GM18867 (cell line): ENCODE measurements at regions not wholly inside any gene's neighbourhood (a gene's known extent, or its start where the extent isn't known, plus 50 kb on each side); places are given as distances from the start of the nearest gene placed in this dataset.

Source experiments
- ATAC-seq: cut with Tn5 transposase; IDR thresholded peaks from one replicate; pipeline ENCODE4 v1.9.1; 2021; ENCODE audit warnings: mild to moderate bottlenecking, moderate library complexity; ENCODE audit not compliant: unreplicated experiment

DNA sequence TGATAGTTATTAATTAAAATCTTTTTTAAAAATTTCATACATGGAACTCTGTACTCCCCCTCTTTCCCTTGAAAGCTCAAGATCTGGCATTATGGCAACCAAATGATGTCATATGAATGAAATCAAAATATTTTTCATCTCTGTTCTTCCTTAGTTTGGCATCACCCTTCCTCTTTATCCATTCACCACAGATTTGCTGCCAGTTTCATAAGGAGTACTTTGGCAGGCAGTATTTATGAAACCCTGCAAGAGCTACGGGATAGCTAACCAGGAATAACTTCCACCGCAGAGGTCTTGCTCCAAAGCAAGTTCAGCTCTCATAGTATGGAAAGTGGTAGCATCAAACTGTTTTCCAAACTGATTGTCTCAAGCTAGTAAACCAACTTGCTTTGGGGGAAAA is 113.9 kb upstream of the DOK5 start:
- no peak for ATAC-seq

DNA sequence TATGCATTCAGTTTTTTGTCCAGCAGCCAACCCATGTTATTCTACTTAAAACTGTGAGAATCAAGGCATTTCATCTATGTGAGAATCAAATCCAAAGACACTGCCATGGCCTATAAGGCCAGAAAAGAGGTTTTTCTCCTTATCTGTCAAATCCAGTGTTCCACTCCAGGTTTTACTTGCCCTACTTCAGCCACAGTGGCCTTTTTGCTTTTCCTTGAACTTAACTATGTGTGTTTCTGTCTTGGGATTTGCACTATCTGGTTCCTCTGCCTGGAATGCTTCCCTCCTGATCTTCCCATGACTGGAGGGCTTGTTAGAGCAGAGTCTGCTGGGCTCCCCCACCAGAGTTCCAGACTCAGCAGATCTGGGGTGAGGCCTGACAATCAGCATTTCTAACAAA is 113.1 kb upstream of the DOK5 start:
- ATAC-seq, result no peak

DNA sequence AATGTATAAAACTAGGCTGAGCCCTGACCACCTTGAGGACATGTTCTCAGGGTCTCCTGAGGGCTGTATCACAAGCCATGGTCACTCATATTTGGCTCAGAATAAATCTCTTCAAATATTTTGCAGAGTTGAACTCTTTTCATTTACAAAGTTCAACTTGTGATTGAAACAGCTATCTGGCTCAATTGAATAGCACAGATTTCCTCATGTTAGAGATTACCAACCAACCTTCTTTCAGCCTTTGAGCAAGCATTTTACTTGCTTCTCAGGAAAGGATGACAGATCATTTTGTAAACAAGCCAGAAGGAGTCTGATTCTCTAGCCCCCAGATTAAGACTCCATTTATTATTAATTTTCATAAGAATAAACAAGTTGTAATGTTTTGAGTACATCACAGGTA is 111.0 kb upstream of the DOK5 start:
- ATAC-seq, result no peak

DNA sequence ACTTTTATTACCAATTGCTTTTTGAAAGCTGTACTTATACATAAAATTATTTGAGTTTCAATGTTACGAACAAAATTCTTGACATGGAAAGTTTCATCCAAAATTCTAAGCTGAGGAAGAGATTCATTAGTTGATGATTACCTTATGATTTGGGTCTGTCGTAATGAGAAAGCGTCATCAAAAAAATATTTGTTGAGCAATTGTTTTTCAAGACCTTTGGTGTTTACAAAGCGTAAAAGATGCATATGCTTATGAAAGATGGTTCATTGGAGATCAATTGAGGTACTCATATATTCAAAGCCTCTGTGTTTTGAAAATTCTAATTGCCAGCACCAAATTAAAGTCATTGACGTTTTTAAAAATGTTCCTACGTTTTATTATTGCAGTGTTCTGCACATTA is 110.5 kb upstream of the DOK5 start:
- ATAC-seq, result no peak

DNA sequence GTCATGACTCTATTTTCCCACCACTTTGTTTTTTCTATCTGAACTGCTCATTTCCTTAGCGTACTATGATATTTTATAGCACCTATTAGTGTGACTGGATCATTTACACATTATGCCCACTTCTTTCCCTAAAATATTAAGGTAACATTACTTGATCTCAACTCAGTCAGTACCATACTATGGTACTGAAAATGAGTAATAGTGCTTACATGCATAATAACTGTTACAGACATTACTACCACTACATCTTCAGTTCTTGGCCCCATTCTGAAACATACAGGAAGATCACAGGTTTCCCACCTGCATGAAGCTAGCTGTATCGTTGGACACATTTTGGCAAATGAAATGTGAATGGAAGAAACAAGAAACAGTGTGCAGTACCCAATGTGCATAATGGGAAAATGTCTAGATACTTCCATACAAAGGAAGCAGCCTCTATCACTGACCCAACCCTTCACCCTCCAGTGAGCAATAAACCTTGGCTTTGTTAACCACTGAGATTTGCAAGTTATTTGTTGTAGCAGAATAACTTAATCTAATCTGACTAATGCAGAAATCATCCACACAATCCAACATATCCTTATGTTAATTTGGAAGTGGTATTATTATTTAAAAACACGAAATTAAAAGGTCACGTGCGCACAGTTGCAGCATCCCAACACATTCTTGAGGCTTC is 108.6 kb upstream of the DOK5 start:
- ATAC-seq, result no peak

DNA sequence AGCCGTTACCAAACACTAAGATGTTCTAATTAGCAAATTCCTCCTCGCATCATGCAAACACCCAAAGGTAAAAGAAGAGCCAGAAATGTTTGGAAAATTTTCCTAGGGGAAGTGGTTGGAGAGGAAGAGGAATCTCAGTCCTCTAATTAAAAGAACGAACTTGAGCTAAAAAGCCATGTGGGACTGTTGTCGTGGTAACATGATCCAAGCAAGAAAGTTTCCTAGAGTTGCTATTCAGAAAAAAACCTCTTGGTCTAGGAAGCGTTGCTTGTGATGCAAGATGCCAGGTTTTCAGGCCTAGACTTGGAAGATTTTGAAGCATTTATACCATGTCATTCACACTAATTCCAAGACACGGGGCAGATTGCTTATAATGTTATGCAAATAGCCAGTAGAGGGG is 106.8 kb upstream of the DOK5 start:
- no peak for ATAC-seq

DNA sequence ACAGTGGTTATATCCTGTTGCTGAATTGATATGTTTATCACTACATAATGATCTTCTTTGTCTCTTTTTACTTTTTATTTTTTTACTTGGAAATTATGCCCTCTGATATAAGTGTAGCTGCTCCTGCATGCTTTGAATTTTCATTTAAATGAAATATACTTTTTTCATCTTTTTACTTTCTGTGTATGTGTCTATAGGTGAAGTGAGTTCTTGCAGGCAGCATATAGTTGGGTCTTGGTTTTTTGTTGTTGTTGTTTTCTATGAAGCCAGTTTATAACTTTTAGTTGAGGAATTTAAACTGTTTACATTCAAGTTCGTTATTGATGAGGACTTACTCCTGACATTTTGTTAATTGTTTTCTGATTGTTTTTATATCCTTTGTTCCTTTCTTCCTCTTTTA is 103.1 kb upstream of the DOK5 start:
- ATAC-seq, result no peak

DNA sequence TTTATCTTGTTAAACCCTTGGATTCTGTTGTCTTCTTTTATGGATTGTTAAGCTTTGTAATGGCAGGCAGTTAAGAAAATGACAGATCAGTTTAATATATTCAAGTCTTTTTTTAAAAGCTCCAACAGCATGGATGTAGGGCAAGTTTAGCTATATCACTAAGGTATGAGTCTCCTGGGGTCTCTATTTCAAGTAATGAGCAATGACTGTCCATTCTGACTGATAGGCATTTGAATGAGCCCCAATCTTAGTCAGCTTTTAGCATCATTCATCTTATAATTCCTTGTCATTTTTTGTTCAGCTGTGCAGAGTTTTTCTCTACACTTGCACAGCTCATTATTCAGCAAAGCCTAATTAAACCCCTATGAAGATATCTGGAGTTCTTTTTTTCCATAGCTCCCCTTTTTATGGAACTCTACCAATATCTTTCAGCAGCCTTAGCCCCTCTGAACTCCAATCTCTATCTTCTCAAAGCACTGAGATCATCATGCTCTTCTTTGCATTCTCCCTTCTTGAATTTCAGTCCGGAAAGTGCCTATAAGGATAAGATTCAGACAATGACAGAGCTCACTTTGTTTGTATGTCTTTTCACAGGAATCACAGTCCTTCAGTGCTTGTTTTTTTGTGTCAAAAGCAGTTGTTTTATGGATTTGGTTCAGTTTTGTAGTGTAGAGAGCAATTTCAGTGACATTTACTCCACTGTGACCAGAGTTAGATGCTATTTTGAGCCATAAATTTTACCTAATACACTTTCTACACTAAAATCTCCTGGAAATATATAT is 97.2 kb upstream of the DOK5 start:
- no peak for ATAC-seq

DNA sequence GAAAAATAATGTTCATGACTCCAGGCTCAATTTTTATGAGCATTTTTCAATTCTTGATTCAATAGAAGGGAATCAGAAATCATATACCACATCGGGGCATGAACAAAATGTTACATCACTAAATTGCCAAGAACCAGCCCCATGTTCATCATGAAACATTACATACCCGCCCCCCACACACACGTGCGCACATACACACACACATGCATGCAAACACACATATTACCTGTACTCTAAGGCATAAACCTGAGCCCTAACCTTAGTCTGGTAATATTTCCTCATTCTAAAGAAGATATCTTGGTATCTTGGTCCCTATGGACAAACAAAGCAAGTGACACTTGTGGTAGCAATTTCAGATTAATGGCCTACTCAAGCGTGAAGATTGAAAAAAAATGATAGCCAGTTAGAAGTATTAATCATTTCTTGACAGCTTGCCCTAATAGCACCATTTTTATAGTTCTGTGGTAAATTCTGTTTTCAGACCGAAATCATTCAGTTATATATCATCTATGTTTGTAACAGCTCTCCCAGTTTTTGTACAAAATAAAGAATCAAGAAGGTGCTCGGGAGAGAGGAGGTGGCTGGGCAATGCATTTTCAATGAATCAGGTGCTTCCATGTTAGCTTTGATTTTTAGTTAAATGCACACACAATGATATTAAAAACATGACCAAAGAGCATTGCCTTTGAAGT is 95.4 kb upstream of the DOK5 start:
- ATAC-seq, result no peak

DNA sequence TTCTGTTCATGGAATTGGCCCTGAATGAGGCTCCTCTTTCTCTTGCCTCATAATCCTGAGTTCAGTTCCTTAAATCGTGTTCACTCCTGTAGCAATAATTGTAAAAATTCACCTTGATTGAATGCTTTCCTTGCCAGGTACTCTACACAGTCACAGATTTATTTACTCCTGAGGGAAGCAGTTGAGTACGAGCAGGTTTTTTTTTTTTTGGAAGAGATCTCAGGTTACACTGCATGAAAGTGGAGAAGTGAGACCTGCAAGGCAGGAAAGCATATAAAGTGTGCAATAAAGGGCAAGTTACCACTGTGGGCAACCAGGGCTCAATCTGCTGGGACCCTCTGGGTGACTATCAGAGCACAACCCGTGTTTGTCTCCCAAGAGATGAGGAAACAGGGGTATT is 93.0 kb upstream of the DOK5 start:
- ATAC-seq, result no peak

DNA sequence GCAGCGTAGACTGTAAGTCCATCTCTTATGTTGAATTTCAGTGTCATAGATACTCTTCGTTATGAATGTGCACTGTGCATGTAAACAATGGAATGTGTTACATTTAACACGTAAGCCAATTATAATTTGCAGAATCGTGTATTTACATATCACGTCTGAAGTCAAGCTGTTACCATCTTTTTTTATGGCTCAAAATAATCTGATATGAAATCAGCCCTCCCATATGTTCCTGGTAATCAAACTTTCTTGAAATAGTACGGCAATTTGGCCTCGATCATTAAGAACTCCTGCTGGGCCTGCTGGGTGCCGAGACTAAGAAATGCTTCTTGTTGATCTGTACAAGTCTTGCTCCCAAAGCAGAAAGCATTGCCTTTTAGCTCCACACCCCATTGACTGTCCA is 89.6 kb upstream of the DOK5 start:
- ATAC-seq, result no peak

DNA sequence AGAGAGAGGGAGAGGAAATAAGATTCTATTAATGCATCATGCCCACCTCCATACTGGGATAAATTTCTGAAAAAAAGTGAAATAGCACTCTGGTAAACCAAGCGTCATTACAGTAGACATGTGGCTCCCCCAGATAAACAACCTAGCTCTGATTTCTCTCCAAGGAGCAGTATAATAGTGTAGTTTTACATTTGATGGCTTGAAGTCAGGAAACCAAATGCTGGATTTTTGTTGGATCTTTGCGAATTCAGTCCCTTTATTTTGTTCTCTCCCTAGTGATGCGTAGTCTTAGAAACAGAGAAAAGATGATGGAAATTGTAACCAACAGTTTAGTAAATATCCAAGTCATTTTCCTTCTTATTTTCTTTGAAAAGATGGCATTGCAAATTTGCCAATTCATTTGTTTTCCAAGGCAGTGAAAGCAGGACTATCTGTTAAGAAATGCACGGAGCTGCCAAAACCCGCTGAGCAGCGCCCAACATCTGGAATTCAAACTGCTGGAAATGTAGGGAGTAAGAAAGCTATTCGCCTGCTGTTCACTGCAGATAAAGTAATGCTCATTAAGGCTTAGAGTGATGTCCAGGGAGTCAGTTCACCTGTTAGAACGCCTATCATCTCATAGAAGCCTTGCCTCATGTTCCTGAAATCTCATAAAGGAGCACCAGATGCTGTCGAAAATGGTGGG is 85.7 kb upstream of the DOK5 start:
- no peak for ATAC-seq

DNA sequence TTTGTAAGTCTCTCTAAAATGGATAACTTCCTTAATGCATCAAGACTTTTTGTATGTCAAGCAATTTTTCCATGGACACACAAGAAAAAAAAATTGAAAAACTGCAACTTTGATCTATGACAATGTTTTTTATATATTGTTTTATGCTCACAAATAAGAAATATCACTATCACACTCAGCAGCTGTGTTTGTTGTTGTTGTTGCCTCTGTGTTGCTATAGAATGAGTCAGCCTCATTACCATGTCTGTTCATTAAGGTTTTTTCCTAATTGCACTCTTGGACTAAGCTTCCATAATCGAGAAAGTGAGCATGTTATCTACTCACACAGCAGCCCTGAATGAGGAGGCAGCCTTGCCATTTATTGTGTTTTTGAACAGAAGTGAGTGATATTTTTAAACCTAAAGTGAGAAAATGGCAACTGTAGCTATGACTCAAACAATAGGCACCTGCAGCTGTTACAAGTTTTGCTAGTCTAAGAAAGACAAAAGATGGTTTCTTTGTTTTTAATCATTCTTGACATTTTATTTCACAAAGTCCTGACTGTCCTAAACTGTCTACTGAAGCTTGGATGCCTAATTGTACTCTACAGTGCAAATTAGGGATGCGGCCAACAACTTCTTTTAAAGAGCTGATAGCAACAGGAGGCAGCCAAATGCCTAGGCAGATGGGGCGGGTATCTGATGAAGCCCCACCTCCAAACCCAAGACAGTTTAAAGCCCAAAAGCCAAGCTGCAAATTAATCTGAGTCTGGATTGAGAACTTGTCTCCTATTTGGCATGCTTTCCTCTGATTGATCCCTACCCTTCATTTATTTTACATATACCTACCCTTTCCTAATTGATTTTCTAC is 77.9 kb upstream of the DOK5 start:
- no peak for ATAC-seq

DNA sequence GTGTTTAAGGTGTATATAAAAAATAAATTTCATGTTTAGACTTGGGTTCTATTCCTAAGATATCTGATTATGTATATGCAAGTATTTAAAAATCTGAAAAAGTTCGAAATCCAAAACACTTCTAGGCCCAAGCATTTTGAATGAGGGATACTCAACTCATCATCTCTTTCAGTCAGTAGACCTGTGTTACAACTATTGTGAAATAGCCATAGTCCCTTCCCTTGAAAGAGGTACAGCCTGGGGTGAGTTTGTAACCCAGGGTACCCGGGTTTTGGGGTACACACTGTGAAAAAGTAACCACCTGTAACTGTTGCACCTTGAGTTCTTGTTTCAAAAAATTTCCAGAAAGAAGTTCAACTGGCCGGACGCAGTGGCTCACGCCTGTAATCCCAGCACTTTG is 76.6 kb upstream of the DOK5 start:
- ATAC-seq, result no peak

DNA sequence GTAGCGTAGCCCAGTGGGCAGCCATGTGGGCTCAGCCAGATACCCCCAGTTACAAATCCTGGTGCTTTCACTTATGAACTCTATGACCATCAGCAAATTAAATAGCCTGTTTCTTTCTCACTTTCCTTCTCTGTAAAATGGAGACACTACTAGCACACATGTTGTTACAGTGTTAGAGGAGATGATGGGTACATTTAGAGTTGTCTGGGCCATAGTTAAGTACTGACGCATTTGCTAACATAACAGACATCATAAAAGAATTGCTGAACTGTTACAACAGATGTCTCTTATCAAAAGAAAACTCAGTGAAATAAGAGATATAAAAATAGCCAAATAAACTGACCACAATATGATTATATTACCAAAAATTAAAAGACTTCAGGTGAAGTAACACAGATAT is 69.9 kb upstream of the DOK5 start:
- ATAC-seq, result no peak

DNA sequence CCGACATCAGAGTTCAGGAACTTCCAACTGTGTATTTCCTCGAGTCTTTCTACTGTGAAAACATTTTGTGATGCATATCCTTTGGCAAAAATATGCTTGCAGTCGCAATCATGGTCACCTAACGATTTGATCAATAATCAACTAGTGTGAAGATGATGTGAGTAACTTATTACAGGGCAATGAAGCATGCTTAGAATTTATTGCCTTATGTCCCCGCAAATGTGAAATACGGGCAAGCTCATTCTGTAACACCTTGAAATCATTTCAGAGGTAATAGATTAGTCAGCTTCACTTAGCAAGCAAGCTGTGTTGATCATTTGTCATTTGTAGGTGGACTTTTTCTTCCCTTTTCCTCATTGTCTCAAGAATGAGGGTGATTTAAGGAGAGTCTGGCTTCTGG is 67.9 kb upstream of the DOK5 start:
- ATAC-seq, result no peak

DNA sequence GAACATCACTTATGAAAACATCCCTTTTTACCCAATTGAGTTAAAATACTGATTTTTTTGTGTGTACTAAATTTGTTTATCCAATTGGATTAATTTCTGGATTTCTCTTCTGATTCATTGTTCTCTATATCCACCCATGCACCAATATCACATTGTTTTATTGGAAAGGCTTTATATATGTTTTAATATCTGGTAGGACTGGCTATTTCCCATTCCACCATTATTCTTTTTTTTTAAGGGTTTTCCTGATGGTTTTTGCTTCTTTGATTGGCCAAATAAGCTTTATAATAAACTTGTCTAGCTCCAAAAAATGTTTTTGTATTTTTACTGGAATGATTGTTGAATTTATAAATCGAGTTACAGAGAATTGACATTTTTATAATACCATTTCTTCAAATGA is 59.4 kb upstream of the DOK5 start:
- no peak for ATAC-seq

DNA sequence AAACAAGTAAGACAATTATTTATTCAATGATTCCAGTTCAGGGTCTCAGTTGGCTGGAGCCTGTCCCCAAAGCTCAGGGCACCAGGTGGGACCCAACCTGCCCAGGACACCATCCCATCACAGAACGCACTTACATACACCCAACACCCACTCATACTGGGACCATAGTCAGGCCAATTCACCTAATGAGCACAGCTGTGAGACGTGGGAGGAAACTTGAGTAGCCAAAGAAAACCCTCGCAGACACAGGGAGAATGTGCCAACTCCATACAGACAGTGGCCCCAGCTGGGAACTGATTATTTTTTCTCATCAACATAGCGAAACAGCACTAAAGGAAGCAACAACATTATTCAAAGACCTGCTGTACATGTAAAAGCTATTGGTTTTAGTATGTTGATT is 58.6 kb upstream of the DOK5 start:
- no peak for ATAC-seq

DNA sequence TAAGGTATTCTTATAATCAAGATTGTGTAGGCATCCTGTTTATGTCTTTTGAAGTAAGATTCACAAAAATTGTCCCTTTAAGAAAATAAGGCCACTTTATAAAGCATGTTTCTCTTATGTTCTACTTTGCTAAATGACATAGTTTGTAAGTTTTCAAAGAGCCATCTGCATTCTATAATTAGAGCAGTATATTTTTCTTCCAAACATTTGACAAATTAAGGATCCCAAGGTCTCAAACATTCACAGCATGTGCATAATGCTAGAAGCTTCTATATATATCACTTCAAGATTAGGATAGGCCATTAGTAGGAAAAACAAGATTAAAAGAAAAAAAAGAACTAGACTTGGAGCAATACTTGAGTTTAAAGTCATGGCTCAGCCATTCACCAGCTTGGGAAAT is 55.9 kb upstream of the DOK5 start:
- no peak for ATAC-seq
